GM23338 (cell line): ENCODE measurements at regions not wholly inside any gene's neighbourhood (a gene's known extent, or its start where the extent isn't known, plus 50 kb on each side); places are given as distances from the start of the nearest gene placed in this dataset.

Source experiments
- CTCF ChIP-seq, 2 experiments: fragments of 200-600 bp in 1 of 2; sonication (generic) in 1 of 2; conservative IDR thresholded peaks; 2 replicates each; pipeline versions ENCODE4 v1.5.1 to v1.6.1; 2016 to 2017; ENCODE audit warnings: antibody characterized with exemption in 2 of 2, low read depth in 2 of 2, mild to moderate bottlenecking in 2 of 2, moderate library complexity in 1 of 2
- EZH2 ChIP-seq: fragments of 200-600 bp; sonication (generic); IDR thresholded peaks from one replicate; pipeline ENCODE4 v1.8.0; 2017; ENCODE audit warnings: antibody characterized with exemption, mild to moderate bottlenecking, low read depth; ENCODE audit not compliant: unreplicated experiment
- EZH2phosphoT487 ChIP-seq: fragments of 200-600 bp; sonication (generic); IDR thresholded peaks from one replicate; pipeline ENCODE4 v1.8.1; 2018; ENCODE audit warnings: antibody characterized with exemption; ENCODE audit not compliant: unreplicated experiment
- JUNB ChIP-seq: IDR thresholded peaks from one replicate; pipeline ENCODE4 v1.6.1; 2016; ENCODE audit warnings: antibody characterized with exemption; ENCODE audit not compliant: unreplicated experiment
- NANOG ChIP-seq: IDR thresholded peaks from 2 replicates; pipeline ENCODE4 v1.6.1; 2016; ENCODE audit warnings: antibody characterized with exemption, borderline replicate concordance
- POLR2AphosphoS5 ChIP-seq: IDR thresholded peaks from 2 replicates; pipeline ENCODE4 v1.6.1; 2016; ENCODE audit warnings: antibody characterized with exemption, low read depth
- REST ChIP-seq: IDR thresholded peaks from one replicate; pipeline ENCODE4 v1.6.1; 2018; ENCODE audit warnings: antibody characterized with exemption; ENCODE audit not compliant: unreplicated experiment
- ZNF331 ChIP-seq: fragments of 250-450 bp; sonication (Bioruptor Pico); IDR thresholded peaks from 2 replicates; pipeline ENCODE4 v1.5.0; 2020; ENCODE audit warnings: low read depth, mild to moderate bottlenecking, moderate library complexity

DNA sequence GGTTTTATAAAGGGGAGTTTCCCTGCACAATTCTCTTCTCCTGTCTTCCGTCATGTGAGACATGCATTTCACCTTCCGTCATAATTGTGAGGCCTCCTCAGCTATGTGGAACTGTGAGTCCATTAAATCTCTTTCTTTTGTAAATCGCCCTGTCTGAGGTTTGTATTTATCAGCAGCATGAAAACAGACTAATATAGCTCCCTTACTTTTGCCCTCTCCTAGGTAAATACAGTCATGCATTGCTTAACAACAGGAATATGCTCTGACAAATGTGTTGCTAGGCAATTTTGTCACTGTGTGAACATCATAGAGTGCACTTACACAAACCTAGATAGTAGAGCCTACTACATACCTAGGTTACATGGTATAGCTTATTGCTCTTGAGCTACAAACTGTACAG is 616.8 kb downstream of the RWDD3 start:
- TF ChIP-seq CTCF (conservative IDR thresholded peaks at IDR 0.05; ENCODE audit: low read depth in 2 of 2): no peak
- no peak for TF ChIP-seq REST
- TF ChIP-seq EZH2phosphoT487: no peak
- no peak for TF ChIP-seq ZNF331 (CRISPR knock-in tag)
- no peak for TF ChIP-seq NANOG
- no peak for TF ChIP-seq POLR2AphosphoS5
- no peak for TF ChIP-seq EZH2
- TF ChIP-seq JUNB: no peak
